Stimulated activated CD8-positive, alpha-beta memory T cell treated with anti-CD3 and anti-CD28 coated beads, Interleukin-2, amount 100 ng/mL, for 48 hours (primary cell): ENCODE measurements at regions not wholly inside any gene's neighbourhood (a gene's known extent, or its start where the extent isn't known, plus 50 kb on each side); places are given as distances from the start of the nearest gene placed in this dataset.

Experiments used
- DNase-seq, 2 donors: peaks; one replicate each; pipeline ENCODE4 v3.0.0-alpha.2; 2020; ENCODE audit warnings: low read depth in 2 of 2

DNA sequence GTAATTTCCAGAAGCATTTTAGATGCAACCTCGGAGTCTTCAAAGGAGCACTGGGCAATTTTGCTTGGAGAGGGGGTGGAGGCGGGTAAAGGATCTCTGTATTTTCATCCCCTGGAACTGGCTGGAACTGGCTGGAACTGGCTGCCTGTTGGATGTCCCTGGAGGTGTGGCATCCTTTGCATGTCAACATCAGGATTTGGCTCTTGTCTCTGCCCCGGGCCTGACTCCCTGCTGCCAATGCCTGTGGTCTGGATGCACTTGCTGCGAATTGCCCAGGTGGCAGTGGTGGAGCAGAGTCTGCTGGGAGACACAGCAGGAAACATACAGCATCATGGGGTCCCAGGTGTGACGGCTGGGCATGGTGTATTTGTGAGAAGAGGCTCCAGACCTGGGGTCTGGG lies 391.3 kb downstream of the GADD45G start:
- no peak for DNase-seq

DNA sequence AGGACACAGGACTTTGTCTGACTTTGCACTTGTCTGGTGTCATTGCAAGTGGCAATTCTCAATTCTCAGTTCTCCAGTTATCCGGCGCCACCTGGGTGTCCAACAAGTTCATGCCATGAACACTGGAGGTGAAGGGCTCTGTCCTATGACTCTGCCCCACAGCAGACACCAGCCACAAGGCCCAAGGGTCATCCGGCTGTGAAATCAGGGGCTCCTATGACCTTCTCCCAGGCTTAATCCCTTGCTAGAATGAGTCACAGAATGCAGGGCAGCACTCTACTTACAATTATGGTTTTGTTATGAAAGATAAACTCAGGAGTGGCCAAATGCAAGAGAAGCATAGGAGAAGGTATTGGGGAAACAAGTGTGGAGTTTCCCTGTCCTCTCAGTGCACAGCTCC lies 392.0 kb downstream of the GADD45G start:
- DNase-seq: no peak

DNA sequence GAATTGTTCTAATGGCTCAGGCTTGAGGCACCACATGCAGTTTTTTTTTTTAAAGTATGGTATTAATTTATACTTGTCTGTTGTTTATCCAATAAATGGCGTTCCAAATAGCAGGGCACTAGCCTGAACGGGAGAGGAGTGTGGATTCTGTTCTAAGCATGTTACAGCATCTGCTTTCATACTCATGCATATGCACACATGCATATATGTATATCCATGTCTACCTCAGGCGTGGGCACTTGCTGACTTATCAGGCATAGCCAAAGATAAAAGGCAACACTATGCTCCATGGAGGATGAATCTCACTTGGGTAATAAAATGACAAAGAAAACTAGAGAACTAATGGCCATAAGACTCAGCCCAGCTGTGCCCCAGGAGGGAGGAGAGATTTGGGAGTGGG lies 393.8 kb downstream of the GADD45G start:
- no peak for DNase-seq

DNA sequence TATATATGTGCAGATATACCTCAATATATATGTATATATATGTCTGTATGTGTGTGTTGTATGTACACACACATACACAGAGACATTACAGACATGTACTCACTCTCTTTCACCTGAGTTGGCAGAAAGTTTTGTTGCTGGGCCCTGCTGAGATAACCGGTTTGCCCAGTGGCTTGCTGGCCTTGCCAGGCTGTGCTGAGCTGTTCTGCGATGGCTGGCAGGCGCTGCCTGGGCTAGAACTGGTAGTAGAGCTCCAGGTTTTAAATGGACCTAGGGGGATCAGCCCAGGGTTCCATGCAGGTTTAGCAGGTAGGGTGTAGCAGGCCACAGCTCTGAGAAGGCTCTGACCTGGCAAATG lies 394.3 kb downstream of the GADD45G start:
- no peak for DNase-seq

DNA sequence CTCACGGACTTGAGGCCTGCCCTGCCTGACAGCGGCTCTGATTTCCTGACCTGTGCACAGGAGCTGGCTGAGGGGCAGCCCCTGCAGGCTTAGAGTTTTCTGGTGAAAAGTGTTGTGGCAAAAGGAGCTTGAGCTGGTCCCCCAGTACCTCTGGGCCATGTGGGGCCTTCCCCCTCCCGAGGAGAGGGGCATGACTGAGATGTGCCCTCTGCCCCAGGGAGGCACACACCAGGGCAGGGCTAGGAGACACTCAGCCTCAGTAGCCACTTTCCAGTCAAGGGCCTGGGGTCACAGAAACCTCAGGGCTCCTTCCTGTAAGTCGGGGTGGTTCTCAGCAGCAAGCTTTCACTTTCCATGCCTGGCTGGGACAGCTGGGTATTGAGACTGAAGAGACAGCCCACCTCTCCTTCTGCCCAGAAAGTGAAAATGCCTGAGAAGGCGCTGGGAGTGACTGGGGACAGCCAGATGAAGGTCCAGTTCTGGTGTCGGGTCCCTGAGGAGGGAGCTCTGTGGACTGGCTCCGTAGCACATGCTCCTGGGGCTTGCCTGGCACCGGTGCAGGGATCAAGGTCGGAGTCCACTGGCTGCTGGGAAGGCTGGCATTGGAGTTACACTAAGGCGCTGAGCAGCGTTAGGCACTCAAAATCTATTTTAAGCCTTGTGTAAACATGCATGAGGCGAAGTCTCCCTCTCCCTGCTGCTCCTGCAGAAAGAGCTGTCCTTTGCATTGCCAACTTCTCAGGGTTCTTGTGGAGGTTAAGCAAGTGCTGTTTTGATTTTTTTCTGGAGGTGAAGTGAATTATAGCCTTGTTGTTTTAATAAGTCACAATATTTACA lies 394.9 kb downstream of the GADD45G start:
- peak; percentile 24 to 50 for DNase-seq

DNA sequence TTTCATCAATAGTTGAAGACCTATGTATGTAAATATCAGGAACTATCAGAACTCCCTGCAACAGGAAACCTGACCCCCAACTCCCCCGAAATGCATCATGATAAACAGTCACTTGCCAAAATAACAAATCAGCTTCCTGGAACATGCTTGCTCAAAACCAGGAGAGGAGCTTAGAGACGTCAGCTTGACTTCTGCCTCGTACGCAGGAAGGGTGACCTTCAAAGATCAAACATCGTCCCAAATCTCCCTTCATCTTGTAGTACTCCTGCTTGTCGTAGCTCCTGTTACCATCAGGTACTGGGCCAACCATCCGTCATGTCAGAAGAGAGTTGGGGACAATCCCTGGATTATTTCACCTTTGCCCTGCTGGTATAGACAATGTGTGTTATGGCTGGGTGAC lies 396.1 kb downstream of the GADD45G start:
- no peak for DNase-seq

DNA sequence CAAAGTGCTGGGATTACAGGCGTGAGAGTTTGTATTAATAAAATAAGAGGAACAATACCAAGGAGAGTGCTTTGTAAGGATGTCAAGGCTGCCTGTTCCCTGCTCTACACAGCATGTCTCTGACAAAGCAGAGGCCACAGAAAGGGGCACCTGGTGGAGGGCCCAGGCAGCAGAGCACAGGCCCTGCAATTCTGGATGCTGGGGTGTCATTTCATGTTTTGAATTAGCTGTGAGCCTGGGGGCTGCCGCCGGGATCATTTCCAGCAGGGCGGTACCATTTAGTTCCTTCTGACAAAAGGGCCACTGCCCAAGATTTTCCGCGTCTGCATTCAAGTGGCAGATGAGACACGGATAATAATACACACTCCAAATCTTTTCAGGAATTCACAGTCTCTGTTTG lies 396.9 kb downstream of the GADD45G start:
- DNase-seq: no peak

DNA sequence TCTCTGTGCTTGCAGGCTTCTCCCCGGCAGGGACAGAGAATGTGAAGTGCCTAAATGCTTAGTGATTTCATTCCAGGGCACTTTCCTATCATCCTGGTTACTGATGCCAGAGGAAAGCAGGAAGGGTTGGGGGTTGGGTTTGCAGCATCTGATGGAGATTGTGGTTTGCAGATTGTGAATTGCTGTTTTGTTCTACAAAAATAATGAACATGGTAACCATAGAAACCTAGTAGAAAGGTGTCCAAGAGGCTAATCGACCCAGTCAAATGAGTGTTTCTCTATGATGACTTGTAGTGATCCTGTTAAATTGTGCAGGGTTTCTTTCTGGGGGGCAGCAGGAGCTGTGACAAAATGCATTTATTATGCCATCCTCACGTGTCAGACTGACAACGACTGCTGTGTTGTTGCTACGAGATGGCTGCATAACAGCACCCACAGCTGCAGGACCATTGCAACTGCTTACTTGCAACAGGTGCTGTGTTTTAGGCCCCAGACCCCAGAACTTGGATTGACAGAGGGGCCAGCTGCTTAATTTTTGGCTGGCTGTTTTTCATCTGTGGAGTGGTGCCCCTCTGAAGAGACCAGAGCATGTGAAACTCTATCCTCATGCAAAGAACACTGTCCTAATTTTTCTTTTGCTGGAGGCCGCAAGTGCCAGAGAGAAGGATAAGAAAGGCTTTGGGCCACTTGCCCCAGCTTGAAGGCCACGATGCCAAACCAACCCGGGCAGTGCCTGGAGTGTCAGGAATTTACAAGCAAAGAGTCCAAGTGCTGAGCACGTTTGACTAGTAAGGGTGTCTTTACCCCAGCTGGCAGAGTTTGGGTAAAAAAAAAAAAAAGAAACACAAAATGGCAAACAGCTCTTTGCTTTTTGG lies 397.8 kb downstream of the GADD45G start:
- no peak for DNase-seq

DNA sequence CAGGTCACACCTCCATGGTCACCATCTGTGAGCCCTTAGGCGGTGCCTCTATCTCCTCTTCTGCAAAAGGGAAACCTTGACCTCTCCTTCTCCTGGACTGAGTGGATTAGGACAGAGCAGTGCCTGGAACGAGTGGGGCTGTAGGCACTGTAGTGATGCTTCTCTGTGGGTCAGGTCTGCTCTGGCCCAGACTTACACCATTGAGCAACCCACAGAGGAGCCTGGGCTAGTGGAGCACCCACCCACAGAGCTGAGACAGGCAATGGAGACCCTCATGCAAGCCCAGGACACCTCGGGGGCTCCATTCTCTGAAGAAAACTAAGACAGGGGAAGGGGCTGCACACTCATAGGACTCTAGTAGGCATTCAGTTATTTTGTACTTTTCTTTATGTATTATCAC lies 400.6 kb downstream of the GADD45G start:
- DNase-seq: no peak

DNA sequence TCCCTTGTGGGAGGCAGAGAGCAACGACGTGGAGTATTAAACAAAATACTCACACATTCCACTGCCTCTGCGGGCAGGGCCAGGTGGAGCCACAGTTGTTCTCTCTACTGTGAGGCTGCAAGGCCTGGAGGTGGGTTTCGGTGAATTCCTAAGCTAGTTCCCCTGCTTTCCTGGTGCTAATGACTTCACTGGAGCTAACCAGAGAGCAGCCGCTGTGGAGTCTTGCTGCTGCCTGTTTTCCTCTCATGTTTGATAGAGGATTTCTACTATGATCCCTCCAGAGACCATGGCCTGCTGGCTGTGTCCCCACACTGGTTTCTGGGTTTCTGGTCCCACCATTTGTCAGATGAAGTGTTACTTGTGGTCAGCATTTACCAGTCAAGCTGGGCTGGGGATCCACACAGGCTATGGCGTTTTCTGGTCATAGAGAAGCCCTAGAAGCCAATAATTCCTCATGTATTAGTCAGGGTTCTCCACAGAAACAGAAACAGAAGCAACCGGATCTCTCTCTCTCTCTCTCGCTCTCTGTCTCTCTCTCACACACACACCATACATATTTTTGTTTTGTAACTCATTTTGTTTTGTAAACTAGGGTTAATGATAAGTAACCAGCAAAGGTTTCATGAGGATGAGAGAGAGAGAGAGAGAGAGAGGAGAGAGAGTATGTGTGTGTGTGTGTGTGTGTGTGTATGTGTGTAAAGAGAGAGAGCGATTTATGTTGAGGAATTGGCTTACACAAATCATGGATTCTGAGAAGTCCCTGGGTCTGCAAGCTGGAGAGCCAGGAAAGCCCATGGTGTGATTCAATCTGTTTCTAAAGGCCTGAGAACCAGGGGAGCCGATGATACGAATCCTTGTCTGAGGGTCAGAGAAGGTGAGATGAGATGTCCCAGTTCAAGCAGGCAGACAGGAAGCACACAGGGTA lies 403.0 kb downstream of the GADD45G start:
- no peak for DNase-seq

DNA sequence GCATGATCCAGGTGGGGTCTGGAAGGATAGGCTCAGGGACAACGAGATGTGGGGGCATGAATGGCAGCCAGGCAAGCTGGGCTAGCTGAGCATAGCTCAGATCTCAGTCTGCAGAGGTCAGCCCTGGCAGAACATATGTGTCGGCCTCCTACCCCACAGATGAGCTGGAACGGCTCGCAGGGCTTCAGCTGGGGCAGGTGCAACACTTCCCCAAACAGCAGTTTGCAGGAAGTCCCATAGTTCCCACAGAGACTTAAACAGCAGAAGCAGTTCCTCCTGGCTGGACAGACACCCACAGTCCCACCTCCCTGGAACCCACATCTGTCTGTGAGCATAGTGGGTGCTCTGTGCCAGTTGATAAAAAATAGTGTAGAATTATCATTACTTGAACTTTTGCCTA lies 404.6 kb downstream of the GADD45G start:
- no peak for DNase-seq

DNA sequence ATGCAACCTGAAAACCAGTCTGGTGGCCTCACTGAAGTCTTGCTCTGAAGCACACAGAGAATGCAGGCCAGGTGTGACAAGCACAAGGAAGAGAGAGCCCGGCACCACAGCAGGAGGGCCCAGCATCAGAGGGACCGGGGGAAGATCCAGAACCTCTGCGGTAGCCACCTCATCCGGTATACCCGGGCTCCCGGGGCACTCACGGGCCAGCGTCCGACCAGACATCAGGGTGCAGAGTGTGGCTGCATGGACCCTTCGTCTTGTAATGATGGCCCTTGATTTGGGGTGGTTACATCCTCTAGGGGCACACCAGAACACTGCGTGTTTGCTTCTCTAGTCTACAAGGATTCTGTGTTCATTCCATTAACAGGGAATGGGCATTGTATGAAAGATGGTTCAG lies 406.0 kb downstream of the GADD45G start:
- no peak for DNase-seq

DNA sequence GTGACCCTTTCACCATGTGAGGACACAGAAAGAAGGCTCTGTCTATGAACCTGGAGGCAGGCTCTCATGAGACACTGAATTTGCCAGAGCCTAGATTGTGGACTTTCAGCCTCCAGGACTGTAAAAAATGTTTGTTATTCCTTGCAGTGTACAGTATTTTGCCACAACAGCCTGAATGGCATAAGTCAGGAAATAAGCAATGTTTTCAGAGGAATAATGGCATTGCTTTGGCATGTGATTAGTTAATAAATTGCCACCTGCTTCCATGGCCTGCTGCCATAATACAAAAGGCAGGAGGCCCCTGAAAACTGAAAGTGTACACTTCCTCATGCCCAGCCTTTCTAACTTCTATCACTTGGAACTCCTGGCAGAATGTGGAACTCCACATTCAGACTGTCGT lies 408.1 kb downstream of the GADD45G start:
- no peak for DNase-seq

DNA sequence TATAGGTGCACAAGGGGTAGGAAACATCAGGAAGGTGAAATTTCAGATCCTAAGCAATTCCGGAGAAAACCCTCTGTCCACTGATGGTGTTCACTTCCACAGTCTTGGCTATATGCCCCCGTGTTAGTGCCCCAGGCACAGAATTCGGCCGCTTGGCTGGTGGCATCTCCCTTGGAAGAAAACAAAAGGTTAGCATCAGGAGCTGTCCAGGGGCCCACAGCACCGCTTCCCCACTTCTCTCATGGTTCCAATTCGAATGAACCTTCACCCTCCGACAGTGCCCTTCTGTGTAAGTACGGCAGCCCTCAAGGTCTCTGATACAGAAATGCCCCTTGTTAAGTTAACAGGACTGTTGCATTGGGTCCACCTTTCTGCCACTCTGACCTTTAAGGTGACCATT lies 409.0 kb downstream of the GADD45G start:
- no peak for DNase-seq

DNA sequence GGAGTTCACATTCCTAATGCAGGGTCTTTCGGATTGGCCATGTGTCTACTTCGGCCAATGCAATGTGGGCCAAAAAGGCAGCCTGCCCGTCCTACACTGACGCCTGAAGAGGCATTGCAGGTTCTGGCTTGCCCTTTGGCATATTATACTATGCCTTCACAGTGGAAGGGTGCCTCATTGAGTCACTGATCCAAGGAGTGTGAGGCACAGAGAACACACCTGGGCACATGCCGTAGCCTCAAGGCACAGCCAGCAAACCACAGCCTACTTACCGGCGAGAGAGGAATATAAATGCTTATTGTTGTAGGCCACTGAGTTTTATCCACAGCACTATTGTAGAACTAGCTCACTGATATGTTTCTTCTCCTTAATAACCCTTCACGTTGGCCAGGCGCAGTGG lies 409.6 kb downstream of the GADD45G start:
- DNase-seq: no peak

DNA sequence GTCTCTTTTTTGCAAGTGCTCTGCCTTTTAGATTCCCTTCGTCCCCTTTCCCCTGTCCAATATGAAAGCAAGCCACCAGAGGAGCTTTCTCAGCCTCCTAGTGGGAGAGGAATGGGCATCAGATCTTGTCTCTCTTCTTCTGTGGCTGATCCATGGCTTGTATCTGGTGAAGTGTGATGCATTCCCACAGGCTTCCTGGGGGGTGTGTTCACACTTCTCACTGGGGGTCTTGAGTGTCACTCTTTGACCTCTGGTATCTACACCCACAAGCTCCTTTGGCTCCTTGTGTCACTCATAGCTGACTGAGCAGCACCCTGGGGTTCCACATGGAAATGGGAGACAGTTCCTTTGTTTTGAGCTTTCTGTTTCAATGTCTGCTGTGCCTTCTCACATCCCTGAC lies 411.5 kb downstream of the GADD45G start:
- no peak for DNase-seq

DNA sequence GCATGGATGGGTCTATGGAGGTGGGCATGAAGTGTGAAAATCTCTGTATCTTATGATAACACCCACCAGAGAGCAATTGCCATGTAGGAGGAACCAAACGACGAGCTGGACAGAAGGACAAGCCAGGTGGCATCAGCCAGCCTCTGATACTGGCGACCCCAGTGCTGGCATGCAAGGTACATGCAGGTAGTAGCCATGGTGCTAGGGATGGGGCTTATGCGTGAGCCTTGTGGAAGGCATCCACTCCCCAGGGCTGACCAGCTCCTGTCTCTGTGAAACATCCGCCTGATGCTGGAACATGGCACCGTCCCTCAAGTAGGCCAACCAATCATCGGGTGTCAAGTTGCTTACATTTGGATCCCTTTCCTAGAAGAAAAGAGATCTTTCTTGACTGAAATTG lies 412.9 kb downstream of the GADD45G start:
- DNase-seq: no peak

DNA sequence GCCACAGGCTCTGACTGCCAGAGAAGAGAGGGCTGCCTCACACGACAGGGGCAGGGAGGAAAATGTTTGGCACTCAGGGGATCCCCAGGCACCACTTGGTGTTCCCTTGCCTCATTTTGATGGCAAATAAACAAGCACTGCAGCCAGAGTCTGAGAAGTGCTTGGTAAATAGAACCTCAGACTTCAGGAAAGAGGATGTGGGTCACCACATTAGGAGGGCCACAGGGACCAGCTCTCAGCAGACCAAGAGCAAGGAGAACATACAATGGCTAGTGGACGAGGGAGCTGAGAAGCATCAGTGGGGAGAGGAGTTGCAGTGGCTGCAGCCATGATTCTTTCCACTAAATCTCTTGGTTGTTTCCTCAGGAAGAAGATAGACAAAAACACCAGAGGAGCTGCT lies 413.9 kb downstream of the GADD45G start:
- no peak for DNase-seq

DNA sequence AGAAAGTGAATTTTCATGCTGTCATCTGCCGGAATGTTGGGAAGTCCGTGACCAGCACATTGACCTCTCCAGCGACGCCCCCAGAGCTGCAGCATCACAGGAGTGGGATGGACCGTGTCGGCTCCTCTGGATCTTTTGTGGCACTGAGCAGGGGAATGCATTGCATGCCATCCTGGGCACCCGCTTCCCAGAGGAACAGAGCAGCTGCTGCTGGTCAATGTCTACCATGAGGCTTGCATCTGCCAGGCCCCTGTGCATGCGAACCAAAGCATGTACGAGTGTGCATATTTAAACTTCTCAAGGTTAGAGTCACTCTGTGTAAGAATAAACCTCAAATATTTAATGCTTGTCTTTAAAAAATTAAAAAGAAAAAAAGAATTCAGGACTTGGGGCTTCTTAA lies 414.8 kb downstream of the GADD45G start:
- DNase-seq: no peak

DNA sequence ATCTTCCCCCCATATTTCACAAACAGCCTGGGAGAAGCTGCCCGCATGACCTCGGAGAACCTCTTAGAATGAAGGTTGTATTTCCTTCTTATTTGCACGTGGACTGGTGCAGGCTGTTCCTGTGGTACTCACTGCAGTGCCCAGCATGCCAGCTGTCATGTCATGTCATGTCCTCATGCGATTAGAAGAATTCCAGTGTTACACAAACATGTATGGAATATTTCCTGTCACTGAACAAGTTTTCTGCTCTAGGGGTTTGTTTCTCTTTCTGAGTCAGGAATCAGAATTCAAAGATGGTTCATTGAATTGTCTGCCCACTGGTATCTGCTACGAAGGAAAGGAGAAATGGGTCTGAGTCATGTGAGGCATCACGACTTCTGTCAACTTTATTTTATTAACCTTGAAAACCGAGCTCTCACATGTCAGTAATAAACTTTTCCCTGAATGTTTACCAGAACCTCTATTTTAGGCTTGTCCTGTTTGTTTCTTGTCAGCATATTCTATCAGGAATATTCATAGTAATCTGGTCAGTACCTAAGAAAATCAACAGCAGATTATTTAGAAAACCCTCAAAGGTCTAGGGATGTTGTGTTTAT lies 415.6 kb downstream of the GADD45G start:
- no peak for DNase-seq

DNA sequence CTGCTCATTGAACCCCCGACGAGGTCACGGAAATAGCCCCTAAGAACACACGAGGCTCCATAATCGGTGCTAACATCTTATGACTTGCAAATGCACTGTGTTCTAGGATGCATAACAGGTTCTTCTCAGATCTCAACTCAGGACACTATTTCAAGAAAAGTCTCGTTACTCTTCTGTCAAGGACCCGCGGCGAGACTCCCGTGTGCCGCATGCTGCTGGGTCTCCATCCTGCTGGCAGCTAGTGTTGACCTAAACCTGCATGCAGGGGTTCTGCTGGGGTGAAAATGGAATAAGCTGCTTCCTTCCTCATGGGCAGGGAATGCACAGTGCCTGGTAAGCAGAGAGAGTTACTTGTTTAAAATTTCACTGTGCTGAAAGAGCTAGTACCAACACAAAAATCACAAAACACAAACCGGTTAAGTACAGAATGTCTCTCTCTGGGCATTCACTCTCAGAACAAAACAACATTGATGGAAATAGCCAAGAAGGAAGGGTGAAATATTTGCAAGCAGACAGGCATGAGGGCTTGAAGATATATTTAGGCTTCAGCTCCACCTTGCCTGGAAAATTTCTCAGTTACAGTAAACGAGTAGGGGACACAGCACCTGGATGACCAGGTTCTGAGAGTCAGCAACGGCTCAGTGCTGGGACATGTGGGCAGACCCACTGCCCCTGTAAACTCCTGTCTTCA lies 416.5 kb downstream of the GADD45G start:
- no peak for DNase-seq
